GM19372 (cell line): ENCODE measurements at regions not wholly inside any gene's neighbourhood (a gene's known extent, or its start where the extent isn't known, plus 50 kb on each side); places are given as distances from the start of the nearest gene placed in this dataset.
"Not testable (repeated sequence)": the region's sequence is repeated elsewhere in the genome, so short reads cannot be mapped to it uniquely, and the experiment has no call there.

Experiments
- ATAC-seq: cut with Tn5 transposase; IDR thresholded peaks from one replicate; pipeline ENCODE4 v1.9.1; 2021; ENCODE audit warnings: mild to moderate bottlenecking, low read depth, moderate library complexity; ENCODE audit not compliant: unreplicated experiment

DNA sequence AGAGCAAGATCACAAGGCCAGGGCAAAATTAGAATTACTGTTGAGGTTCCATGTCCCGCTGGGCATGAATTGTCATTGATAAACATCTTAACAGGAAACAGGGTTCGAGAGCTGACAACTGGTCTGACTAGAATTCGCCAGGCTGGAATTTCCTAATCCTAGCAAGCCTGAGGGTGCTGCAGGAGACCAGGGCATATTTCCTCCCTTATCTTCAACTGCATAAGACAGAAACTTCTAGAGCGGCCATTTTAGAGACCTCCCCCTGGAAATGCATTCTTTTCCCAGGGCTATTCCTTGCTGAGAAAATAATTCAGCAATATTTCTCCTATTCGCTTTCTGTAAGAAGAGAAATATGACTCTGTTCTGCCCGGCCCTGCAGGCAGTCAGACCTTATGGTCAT, 158.6 kb upstream of the CCN2 start:
- not testable (repeated sequence) for ATAC-seq

- no peak for ATAC-seq
These were observed 156.7 kb upstream of the CCN2 start for GRCh38 chr6:132107896-132108295.

- no peak for ATAC-seq
These were observed 150.4 kb upstream of the CCN2 start for GRCh38 chr6:132101535-132101934.

DNA sequence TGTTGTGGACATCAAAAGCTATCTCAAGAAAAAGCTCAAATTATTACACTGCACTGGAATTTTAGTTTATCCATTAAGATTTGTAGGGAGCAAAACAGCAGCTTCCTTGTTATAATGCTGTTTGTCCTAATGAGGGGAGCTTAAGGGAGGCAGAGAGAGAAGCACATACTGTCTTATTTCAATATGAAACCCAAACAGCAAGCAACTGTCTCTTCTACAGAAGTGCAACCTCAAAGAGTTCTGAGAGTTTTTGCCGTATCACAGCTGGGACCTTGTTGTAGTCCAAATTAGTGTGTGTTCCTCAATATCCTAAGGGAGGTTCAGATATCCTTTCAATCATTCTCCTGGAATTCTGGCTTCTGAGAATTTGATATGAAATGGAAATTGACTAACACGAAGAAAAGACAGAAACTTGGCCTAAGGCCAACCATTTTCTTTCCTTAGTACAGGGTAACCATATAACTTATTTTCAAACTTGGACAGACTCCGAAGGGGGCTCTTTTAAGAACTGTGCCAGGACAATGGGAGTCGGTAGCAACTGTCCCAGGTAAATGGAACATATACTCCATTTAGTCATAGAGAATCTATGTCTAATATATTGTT, 149.3 kb upstream of the CCN2 start:
- no peak for ATAC-seq

GRCh38 chr6:132096996-132097395, 145.8 kb upstream of the CCN2 start:
- no peak for ATAC-seq

DNA sequence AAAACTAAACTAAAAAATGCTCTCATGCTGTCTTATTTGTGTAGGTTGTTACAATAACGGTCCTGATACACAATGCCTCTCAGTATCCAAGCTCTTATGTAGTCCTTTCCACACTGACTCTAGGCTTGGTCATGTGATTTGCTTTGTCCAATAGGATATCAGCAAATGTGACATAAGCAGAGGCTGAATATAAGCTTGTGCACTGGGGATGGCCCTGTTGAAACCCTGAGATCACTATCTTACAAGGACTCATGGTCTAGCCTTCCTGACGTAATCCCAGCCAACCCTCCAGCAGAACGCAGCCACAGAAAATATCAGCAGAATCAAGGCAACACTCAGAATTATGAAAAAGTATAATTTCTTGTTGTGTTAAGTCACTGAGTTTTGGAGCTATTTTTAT, 145.1 kb upstream of the CCN2 start:
- ATAC-seq: no peak

- ATAC-seq: no peak
These were observed 138.0 kb upstream of the CCN2 start for GRCh38 chr6:132089173-132089572.

GRCh38 chr6:132088150-132088549, 137.0 kb upstream of the CCN2 start:
- no peak for ATAC-seq

- ATAC-seq: no peak
These were observed 136.2 kb upstream of the CCN2 start for GRCh38 chr6:132087391-132087790.

DNA sequence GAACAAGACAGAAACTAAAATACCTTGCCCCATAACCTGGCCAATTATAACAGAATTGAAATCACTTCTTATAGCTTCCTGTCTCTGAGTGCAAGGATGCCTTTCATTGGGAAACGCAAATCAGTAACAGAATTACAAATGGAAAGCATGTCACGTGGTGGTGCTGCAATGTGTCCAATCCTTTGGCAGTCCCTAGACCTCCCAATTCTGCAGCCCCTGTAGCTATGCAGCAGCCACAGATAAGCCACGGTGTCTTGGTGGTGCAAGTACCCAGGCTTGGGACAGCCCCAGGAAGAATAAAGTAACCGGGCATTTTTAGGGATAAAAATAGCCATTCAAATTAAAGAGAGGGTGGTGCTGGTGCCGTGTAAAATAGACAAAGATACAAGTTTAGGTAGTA, 134.6 kb upstream of the CCN2 start:
- ATAC-seq: no peak

- peak; percentile 63 for ATAC-seq
These were observed 133.8 kb upstream of the CCN2 start for GRCh38 chr6:132084811-132085509.

DNA sequence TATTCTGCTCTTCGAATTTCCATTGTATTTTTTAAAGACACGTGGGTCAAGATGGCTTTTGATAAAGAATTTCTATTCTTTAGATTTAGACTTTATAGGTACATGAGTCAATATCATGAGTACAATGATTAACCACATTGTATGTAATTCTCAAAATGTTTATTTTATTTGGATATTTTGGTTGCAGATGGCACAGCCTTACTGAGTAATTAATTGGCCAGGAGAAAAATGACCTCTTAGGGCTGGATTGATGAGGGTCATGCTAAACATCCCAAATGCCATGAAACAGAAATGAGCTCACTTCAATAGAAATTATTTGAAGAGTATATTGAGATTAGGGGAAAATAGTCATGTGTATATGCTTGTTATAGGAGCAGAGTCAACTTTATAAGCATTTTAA, 131.2 kb upstream of the CCN2 start:
- ATAC-seq: no peak

DNA sequence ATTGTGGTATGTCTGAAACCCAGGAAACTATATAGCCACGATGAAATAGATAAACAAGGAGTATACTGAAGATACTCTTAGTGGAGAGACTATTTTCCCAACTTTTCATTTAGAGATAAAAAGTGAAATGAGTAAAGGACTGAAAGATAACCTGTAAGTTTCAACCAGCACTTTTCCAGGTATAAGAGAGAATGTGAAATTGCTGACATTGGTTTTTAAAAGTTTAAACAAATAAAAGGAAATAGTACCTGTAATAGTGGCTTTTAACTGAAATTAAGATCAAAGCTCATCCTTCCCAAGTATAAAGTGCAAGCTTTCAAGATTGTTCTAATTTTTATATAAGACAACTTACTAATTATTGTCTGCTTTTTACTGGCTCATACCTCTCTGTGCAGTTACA, 130.2 kb upstream of the CCN2 start:
- no peak for ATAC-seq

GRCh38 chr6:132079286-132079685, 128.1 kb upstream of the CCN2 start:
- no peak for ATAC-seq

DNA sequence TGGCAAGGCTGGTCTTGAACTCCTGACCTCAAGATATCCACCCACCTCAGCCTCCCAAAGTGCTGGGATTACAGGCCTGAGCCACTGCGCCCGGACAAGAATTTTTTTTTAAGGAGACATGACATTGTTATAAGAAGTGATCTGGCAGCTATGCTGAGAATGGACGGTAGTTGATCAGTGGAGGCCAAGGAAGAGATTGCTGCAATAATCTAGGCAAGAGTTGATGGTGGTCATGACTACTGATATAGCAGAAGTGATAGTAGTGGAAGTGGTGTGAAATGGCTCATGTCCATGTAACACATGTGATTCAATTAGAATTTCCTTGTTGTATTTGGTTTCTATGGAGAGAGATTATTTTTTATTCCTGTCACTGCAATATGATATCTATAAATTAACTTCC, 125.3 kb upstream of the CCN2 start:
- ATAC-seq: no peak

DNA sequence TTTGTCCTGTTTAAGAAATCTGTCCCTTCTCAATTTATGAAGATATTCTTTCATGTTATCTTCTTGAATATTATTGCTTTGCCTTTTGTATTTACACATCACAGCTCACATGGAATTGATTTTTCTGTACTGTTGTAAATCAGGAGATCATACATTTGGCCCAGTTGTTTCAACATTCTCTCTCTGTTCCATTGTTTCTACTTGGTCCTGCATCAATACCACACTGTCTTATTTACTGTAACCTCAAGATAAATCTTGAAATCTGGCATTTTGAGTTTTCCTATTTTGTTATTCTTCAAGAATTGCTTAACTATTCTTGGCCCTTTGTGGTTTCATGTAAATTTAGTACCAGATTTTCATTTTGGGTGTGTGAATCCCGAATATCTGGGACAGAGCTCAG, 121.7 kb upstream of the CCN2 start:
- no peak for ATAC-seq

DNA sequence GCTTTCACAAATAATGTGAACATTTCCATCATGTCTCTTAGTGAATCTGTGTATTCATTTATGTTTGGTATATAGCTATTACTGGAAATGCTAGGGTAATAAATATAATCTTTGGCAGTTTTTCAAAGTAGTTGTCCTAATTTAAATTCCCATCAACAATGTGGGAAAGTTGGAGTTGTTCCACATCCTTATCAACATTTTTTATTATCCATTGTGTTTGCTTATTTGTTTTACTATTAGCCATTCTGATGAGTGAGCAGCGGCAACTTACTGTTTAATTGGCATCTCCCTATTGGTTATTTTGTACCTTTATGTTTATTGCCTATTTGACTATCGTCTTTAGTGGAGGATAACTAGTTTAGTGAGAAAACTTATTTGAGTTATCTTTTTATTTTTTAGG, 121.1 kb upstream of the CCN2 start:
- ATAC-seq: no peak

DNA sequence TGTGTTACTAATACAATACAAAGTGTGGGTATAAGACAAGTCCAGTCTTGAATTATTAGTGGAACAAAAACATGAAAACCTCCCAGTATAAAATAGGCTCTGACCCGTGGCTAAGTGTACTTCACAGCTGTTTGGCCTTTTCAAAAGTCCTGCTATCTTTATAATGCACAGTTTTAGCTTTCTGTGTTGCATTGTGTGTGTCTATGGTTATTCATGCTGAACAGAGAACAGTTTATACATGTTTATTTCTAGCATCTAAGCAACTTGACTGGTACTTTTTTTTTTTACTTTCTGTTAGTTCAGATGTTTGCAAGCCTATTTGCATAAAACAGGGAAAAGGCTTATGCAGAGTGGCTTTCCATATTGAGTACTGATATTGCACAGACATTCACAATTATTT, 119.2 kb upstream of the CCN2 start:
- ATAC-seq: no peak

DNA sequence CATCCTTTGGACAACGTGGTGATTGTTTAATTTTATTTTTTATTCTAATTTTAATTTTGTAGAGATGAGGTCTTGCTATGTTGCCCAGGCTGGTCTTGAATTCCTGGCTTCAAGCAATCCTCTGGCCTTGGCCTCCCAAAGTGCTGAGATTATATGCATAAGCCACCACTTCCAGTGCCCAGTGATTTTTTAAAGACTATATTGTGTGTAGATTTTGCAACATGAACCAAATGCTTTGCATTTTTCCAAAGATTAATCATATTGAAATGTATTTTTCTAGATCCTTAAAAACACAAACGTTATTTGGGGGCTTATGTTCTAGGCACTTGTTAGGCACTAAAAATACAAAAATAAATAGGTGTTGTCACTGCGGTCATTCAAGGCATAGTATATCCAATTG, 117.6 kb upstream of the CCN2 start:
- ATAC-seq: no peak

DNA sequence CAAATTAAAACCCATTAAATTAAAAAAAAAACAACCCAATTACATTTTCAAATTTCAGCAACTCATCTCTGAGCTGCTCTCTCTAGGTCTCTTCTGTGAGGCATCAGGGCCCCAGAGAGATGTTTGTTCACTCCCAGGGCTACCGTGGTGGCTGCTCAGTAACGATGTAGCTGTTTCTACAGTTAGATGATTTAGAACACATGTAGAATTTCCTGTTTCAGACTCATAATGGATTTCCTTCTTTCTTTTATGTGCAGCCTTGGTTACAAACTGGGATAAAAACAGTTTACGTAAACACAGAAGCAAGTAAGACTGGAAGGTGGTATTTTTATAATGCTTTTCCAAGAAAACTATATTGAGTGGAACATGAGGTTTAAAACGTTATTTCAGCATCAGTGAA, 116.1 kb upstream of the CCN2 start:
- no peak for ATAC-seq

DNA sequence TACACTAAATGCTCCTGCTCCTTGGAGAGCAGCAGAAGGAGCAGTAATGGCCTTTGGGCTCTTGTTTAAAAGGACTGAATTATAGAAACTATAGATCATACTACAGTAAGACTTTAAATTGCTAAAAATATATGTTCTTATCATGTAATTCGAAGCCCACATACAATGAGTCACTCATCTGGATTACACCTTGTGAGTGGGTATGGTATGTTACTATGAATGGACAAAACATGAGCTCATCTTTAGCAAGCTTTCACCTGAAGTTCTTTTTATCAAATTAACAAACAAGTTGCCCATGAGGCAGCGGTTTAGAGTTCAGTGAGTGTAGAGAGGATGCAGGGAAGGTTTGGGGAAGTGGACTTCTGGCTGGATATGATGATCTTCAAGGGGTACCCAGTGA, 114.4 kb upstream of the CCN2 start:
- ATAC-seq: no peak

DNA sequence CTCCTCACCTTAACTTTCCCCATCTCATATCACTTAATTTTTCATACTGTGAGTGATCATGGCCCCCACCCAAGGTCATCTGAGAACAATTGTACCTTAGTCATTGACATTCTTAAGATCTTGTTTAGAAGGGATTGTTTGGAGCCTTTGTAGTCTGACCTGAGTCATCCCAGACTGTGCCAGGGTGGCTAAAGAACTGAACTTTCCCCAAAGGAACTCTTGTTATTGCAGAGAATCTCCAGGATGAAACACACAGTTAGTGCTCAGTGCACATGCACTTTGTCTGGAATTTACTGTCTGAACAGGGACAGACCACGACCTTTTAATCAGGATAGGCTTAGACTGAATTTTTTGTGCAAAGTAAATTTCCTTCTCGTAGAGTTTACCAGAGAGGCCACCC, 112.6 kb upstream of the CCN2 start:
- ATAC-seq: no peak

DNA sequence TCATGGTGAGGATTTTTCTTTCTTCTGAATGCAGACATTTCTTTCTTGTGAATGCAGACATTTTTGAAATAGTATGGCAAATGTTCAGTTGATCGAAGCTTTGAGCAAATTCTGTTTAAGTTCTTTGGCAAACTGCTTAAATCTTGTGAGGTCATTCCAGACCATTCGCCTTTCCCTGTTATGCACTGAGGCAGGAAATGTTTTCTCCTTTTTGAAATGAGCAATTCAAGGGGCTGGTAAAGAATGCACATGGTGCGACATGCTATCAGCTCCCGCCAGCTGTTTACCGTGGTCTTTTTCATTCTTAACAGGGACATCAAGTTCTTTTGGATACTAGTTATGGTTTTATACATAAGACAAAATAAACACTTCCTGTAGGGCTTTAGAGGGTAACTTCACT, 112.0 kb upstream of the CCN2 start:
- no peak for ATAC-seq
